Body of pancreas (tissue), 4 donors: ENCODE measurements at regions not wholly inside any gene's neighbourhood (a gene's known extent, or its start where the extent isn't known, plus 50 kb on each side); places are given as distances from the start of the nearest gene placed in this dataset.

ENCODE experiments used
- ATAC-seq: fragments of 150-250 bp; one replicate; pipeline ENCODE4 v1.9.1; 2016
- DNase-seq, 4 donors: peaks; one replicate each; pipeline ENCODE4 v3.0.0-alpha.2; 2019
- H3K27ac ChIP-seq, 4 donors: fragments of 200-600 bp; sonication (generic); 1 replicate in 3 of 4; 2 replicates in 1 of 4; pipeline versions ENCODE4 v1.5.1 to v1.6.1; 2016 to 2019; ENCODE audit warnings: mild to moderate bottlenecking in 1 of 4, mixed read lengths in 1 of 4, moderate library complexity in 1 of 4
- H3K27me3 ChIP-seq, 2 donors: fragments of 200-600 bp; sonication (generic); one replicate each; pipeline ENCODE4 v1.6.0; 2016; ENCODE audit warnings: mild to moderate bottlenecking in 1 of 2
- H3K36me3 ChIP-seq, 2 donors: fragments of 200-600 bp; sonication (generic); replicated peaks in 1 of 2; 2 replicates each; pipeline ENCODE4 v1.5.1; 2016; ENCODE audit warnings: low read depth in 2 of 2; ENCODE audit not compliant: insufficient read depth in 1 of 2
- H3K4me1 ChIP-seq: fragments of 200-600 bp; sonication (generic); one replicate; pipeline ENCODE4 v1.6.0; 2016
- H3K4me3 ChIP-seq, 2 donors: fragments of 200-600 bp; sonication (generic); 1 replicate in 1 of 2; 2 replicates in 1 of 2; pipeline ENCODE4 v1.5.1; 2016 to 2019
- H3K9me3 ChIP-seq, 3 donors: fragments of 200-600 bp; sonication (generic); 1 replicate in 2 of 3; 2 replicates in 1 of 3; pipeline ENCODE4 v1.5.1; 2016
- CTCF ChIP-seq, 7 experiments: fragments of 450-650 bp in 4 of 7; fragments of 200-600 bp in 3 of 7; sonication (generic) in 3 of 7; IDR thresholded peaks; one replicate each; pipeline ENCODE4 v1.5.1; 2016 to 2019; ENCODE audit warnings: antibody characterized with exemption in 7 of 7
- POLR2A ChIP-seq, 3 donors: fragments of 450-650 bp; IDR thresholded peaks; one replicate each; pipeline ENCODE4 v1.6.1; 2016; ENCODE audit warnings: antibody characterized with exemption in 3 of 3, mild to moderate bottlenecking in 2 of 3
- WGBS, 2 donors: methylation state at CpG; one replicate each; pipeline ENCODE4 v1.1.5; 2017; 5-methylcytosine and 5-hydroxymethylcytosine counted together
- intact Hi-C: fragments of 100-400 bp; cut with DNase I; formaldehyde crosslinking; loops from one replicate; pipeline ENCODE4 v1.15.1; 2023

GRCh38 chr18:39761273-39761672, 2193.8 kb upstream of the PIK3C3 start:
- ATAC-seq = no peak
- intact Hi-C loops = no loop called here

GRCh38 chr18:39759926-39760325, 2194.3 kb upstream of the CELF4 start:
- TF ChIP-seq CTCF (IDR thresholded peaks at IDR 0.05) (no peak), POLR2A (IDR thresholded peaks at IDR 0.05) (no peak)
- ATAC-seq = no peak
- intact Hi-C loops = no loop called here
- WGBS, 2 donors = 75 to 77% methylated on average over 3 of the region's 3 CpGs
- Histone ChIP-seq H3K4me1 (no peaks in the 10 kb centered on the region), H3K27ac (no peak overlapping the region), H3K9me3 (no peaks in the 10 kb centered on the region), H3K27me3 (no peaks in the 10 kb centered on the region), H3K36me3 (no peaks in the 10 kb centered on the region), H3K4me3 (no peak overlapping the region)
- DNase-seq = no peak

More at GRCh38 chr18:39761273-39761672, 2193.8 kb upstream of the PIK3C3 start:
- Histone ChIP-seq H3K4me1 (no peaks in the 10 kb centered on the region), H3K27me3 (no peaks in the 10 kb centered on the region), H3K27ac (no peak overlapping the region), H3K9me3 (no peaks in the 10 kb centered on the region), H3K36me3 (no peaks in the 10 kb centered on the region), H3K4me3 (no peak overlapping the region)
- TF ChIP-seq POLR2A (IDR thresholded peaks at IDR 0.05) (no peak), CTCF (IDR thresholded peaks at IDR 0.05) (no peak)
- 43 to 67% methylated on average over 1 of the region's 1 CpG for WGBS, 2 donors
- no peak for DNase-seq

- no peak for TF ChIP-seq CTCF (IDR thresholded peaks at IDR 0.05)
- no peak for TF ChIP-seq POLR2A (IDR thresholded peaks at IDR 0.05)
- H3K9me3 ChIP-seq = no peaks in the 10 kb centered on the region
- no peaks in the 10 kb centered on the region for H3K4me1 ChIP-seq
- no peak overlapping the region for H3K4me3 ChIP-seq
- no peaks in the 10 kb centered on the region for H3K36me3 ChIP-seq
- ATAC-seq (no peak), DNase-seq (no peak)
- H3K27me3 ChIP-seq = no peaks in the 10 kb centered on the region
- intact Hi-C loops = no loop called here
- 88 to 92% methylated on average over 2 to 4 of the region's 4 CpGs for WGBS, 2 donors
- H3K27ac ChIP-seq = no peak overlapping the region
Observed at GRCh38 chr18:39753178-39753577, 2187.6 kb upstream of the CELF4 start.

GRCh38 chr18:39752351-39752750, 2186.8 kb upstream of the CELF4 start:
- Histone ChIP-seq H3K36me3 (no peaks in the 10 kb centered on the region), H3K27me3 (no peaks in the 10 kb centered on the region), H3K27ac (no peak overlapping the region), H3K9me3 (no peaks in the 10 kb centered on the region), H3K4me1 (no peaks in the 10 kb centered on the region), H3K4me3 (no peak overlapping the region)
- WGBS, 2 donors = 37 to 50% methylated on average over 2 of the region's 2 CpGs
- TF ChIP-seq POLR2A (IDR thresholded peaks at IDR 0.05) (no peak), CTCF (IDR thresholded peaks at IDR 0.05) (no peak)
- DNase-seq (no peak), ATAC-seq (no peak)
- intact Hi-C loops = no loop called here

- DNase-seq (no peak), ATAC-seq (no peak)
- no peak overlapping the region for H3K4me3 ChIP-seq
- intact Hi-C loops = no loop called here
- no peaks in the 10 kb centered on the region for H3K27me3 ChIP-seq
- H3K36me3 ChIP-seq = no peaks in the 10 kb centered on the region
- H3K4me1 ChIP-seq = no peaks in the 10 kb centered on the region
- WGBS, 2 donors = 82 to 89% methylated on average over 4 of the region's 4 CpGs
- no peak for TF ChIP-seq POLR2A (IDR thresholded peaks at IDR 0.05)
- no peak for TF ChIP-seq CTCF (IDR thresholded peaks at IDR 0.05)
- H3K9me3 ChIP-seq = no peaks in the 10 kb centered on the region
- H3K27ac ChIP-seq = no peak overlapping the region
Observed at GRCh38 chr18:39751921-39752320, 2186.3 kb upstream of the CELF4 start.
